ENCODE measurements at regions not wholly inside any gene's neighbourhood (a gene's known extent, or its start where the extent isn't known, plus 50 kb on each side); places are given as distances from the start of the nearest gene placed in this dataset.

DNA sequence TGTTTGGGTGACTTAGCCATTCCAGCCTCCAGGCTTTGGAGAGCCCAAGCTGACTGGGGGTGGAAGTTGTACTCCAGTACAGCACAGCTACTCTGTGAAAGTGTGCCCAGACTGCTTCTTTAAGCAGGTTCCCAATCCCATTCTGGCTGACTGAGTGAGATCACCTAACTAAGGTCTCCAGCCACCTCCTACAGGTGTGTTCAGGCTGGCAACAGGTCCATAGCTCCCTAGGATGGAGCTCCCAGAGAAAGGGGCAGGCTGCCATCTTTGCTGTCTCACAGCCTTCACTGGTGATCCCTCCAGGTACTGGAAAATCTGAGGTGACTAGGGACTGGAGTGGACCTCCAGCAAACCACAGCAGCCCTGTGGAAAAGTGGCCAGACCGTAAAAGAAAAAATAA lies 445.3 kb upstream of the KCNMB2 start:
- Histone ChIP-seq H3K36me3 (replicated peaks in 1 of 2; ENCODE audit: control insufficient read depth in 1 of 2, insufficient read depth in 2 of 2, low read length in 2 of 2) (no peaks in the 10 kb centered on the region), H3K9ac (ENCODE audit: insufficient read depth, low read depth, low read length) (no peak overlapping the region), H4K20me1 (ENCODE audit: insufficient read depth, low read length) (no peaks in the 10 kb centered on the region), H2AFZ (ENCODE audit: low read length) (no peak overlapping the region), H3K79me2 (ENCODE audit: insufficient read depth, low read length) (no peaks in the 10 kb centered on the region), H3K9me3 (ENCODE audit: low read length) (no peaks in the 10 kb centered on the region), H3K4me2 (ENCODE audit: low read depth, low read length) (no peak overlapping the region), H3K27me3 (ENCODE audit: control insufficient read depth in 1 of 2, insufficient read depth in 2 of 2, low read length in 2 of 2) (no peaks in the 10 kb centered on the region), H3K4me1 (ENCODE audit: insufficient read depth, low read length) (no peaks in the 10 kb centered on the region), H3K4me3 (replicated peaks in 1 of 3; ENCODE audit: insufficient read depth in 1 of 3, low read depth in 2 of 3, low read length in 3 of 3) (no peak overlapping the region), H3K27ac (ENCODE audit: extremely low read length, insufficient read depth, low read length) (no peak overlapping the region)
- FAIRE-seq (no peak), ATAC-seq (no peak), DNase-seq (ENCODE audit: low spot score) (no peak)
- in situ Hi-C loops (cut with HindIII; ENCODE audit: extremely low pct_ligation_motif_present, low pct_unique_long_range_greater_than_20kb), result no loop called here
- WGBS (ENCODE audit: low lambda C conversion rate), result 6% methylated on average over 1 of the region's 1 CpG
- TF ChIP-seq RBM39 (IDR thresholded peaks at IDR 0.05; ENCODE audit: low read depth, low read length, poor library complexity, severe bottlenecking) (no peak), JUN (CRISPR knock-in tag; IDR thresholded peaks at IDR 0.05) (no peak), PITX1 (CRISPR knock-in tag; IDR thresholded peaks at IDR 0.05) (no peak)
- TF ChIP-seq, protein P1, sequence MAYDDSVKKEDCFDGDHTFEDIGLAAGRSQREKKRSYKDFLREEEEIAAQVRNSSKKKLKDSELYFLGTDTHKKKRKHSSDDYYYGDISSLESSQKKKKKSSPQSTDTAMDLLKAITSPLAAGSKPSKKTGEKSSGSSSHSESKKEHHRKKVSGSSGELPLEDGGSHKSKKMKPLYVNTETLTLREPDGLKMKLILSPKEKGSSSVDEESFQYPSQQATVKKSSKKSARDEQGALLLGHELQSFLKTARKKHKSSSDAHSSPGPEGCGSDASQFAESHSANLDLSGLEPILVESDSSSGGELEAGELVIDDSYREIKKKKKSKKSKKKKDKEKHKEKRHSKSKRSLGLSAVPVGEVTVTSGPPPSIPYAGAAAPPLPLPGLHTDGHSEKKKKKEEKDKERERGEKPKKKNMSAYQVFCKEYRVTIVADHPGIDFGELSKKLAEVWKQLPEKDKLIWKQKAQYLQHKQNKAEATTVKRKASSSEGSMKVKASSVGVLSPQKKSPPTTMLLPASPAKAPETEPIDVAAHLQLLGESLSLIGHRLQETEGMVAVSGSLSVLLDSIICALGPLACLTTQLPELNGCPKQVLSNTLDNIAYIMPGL (CRISPR knock-in tag; IDR thresholded peaks at IDR 0.05; ENCODE audit: borderline replicate concordance in 1 of 2, low read depth in 1 of 2), result no peak
- TF ChIP-seq, protein P2, sequence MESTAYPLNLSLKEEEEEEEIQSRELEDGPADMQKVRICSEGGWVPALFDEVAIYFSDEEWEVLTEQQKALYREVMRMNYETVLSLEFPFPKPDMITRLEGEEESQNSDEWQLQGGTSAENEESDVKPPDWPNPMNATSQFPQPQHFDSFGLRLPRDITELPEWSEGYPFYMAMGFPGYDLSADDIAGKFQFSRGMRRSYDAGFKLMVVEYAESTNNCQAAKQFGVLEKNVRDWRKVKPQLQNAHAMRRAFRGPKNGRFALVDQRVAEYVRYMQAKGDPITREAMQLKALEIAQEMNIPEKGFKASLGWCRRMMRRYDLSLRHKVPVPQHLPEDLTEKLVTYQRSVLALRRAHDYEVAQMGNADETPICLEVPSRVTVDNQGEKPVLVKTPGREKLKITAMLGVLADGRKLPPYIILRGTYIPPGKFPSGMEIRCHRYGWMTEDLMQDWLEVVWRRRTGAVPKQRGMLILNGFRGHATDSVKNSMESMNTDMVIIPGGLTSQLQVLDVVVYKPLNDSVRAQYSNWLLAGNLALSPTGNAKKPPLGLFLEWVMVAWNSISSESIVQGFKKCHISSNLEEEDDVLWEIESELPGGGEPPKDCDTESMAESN (CRISPR knock-in tag; conservative IDR thresholded peaks at IDR 0.05), result no peak
- BruUV-seq (replicated peaks), result no TSS peak
- intact Hi-C loops (cut with micrococcal nuclease; ENCODE audit: unreplicated experiment), result no loop called here
- POLR2A ChIA-PET, result no interaction called here
- CTCF ChIA-PET (ENCODE audit: low intra/inter-chr PET ratio, low total read pairs), result no interaction called here
